Epithelial cell of esophagus (primary cell): ENCODE measurements at regions not wholly inside any gene's neighbourhood (a gene's known extent, or its start where the extent isn't known, plus 50 kb on each side); places are given as distances from the start of the nearest gene placed in this dataset.
"Not testable (repeated sequence)": the region's sequence is repeated elsewhere in the genome, so short reads cannot be mapped to it uniquely, and the experiment has no call there.

ENCODE experiments used
- DNase-seq: peaks from one replicate; pipeline ENCODE4 v3.0.0; 2010; ENCODE audit warnings: low read depth
- H3K4me3 ChIP-seq: 2 replicates; pipeline ENCODE4 v1.5.1; 2011; ENCODE audit warnings: mild to moderate bottlenecking, low read length, control low read depth
- CTCF ChIP-seq: IDR thresholded peaks from 2 replicates; pipeline ENCODE4 v1.5.1; 2011; ENCODE audit warnings: low read depth, mild to moderate bottlenecking, low read length, control low read depth, inconsistent platforms; ENCODE audit not compliant: insufficient read depth; ENCODE audit errors: missing control alignments

- TF ChIP-seq CTCF, result no peak
- no peak overlapping the region for H3K4me3 ChIP-seq
- DNase-seq, result no peak
Measured at GRCh38 chr7:119640326-119640725, 632.6 kb upstream of the KCND2 start.

- no peak for TF ChIP-seq CTCF
- no peak overlapping the region for H3K4me3 ChIP-seq
- no peak for DNase-seq
Measured at GRCh38 chr7:119640861-119641260, 632.1 kb upstream of the KCND2 start.

- no peak for TF ChIP-seq CTCF
- no peak overlapping the region for H3K4me3 ChIP-seq
- DNase-seq, result no peak
Measured at GRCh38 chr7:119643558-119643957, 629.4 kb upstream of the KCND2 start.

GRCh38 chr7:119647286-119647685, 625.7 kb upstream of the KCND2 start:
- no peak for TF ChIP-seq CTCF
- no peak for DNase-seq
- no peak overlapping the region for H3K4me3 ChIP-seq

- not testable (repeated sequence) for H3K4me3 ChIP-seq, DNase-seq
Measured at GRCh38 chr7:119648752-119649151, 624.2 kb upstream of the KCND2 start.

- DNase-seq, result no peak
- TF ChIP-seq CTCF, result no peak
- no peak overlapping the region for H3K4me3 ChIP-seq
Measured at GRCh38 chr7:119660080-119660479, 612.9 kb upstream of the KCND2 start.

GRCh38 chr7:119664601-119665000, 608.4 kb upstream of the KCND2 start:
- DNase-seq, result peak; percentile 66
- no peak overlapping the region for H3K4me3 ChIP-seq
- TF ChIP-seq CTCF, result no peak

- no peak for DNase-seq
- no peak for TF ChIP-seq CTCF
- H3K4me3 ChIP-seq, result no peak overlapping the region
Measured at GRCh38 chr7:119665796-119666195, 607.2 kb upstream of the KCND2 start.
